ENCODE measurements at regions not wholly inside any gene's neighbourhood (a gene's known extent, or its start where the extent isn't known, plus 50 kb on each side); places are given as distances from the start of the nearest gene placed in this dataset.

- TF ChIP-seq CTCF (conservative IDR thresholded peaks at IDR 0.05; ENCODE audit: low read depth, low read length) (no peak), USF2 (IDR thresholded peaks at IDR 0.05; ENCODE audit: low read depth, low read length) (no peak), POLR2A (IDR thresholded peaks at IDR 0.05; ENCODE audit: low read depth, low read length) (no peak), MXI1 (IDR thresholded peaks at IDR 0.05; ENCODE audit: borderline replicate concordance, low read depth, low read length) (no peak), SMC3 (IDR thresholded peaks at IDR 0.05; ENCODE audit: low read depth, low read length) (no peak), RAD21 (IDR thresholded peaks at IDR 0.05; ENCODE audit: low read length) (no peak)
Measured at GRCh38 chr3:135567223-135567622, 398.3 kb upstream of the PPP2R3A start.
